BJ (cell line): ENCODE measurements at regions not wholly inside any gene's neighbourhood (a gene's known extent, or its start where the extent isn't known, plus 50 kb on each side); places are given as distances from the start of the nearest gene placed in this dataset.

Source experiments
- CTCF ChIA-PET: fragments of 350-600 bp; formaldehyde crosslinking; extraction: SDS; loops from one replicate; lab custom pipeline; 2021; ENCODE audit warnings: antibody characterized with exemption, inconsistent platforms; lab: Yijun Ruan, JAX
- POLR2A ChIA-PET: fragments of 300-600 bp; sonication (Branson Sonifier 250); formaldehyde crosslinking; extraction: SDS; loops from one replicate; lab custom pipeline; 2021; ENCODE audit warnings: antibody characterized with exemption; lab: Charles Lee
- DNase-seq: peaks from one replicate; pipeline ENCODE4 v3.0.0-alpha.2; 2011; ENCODE audit warnings: low read depth
- H3K27me3 ChIP-seq: 2 replicates; pipeline ENCODE4 v1.6.0; 2011; ENCODE audit warnings: low read length; ENCODE audit not compliant: control insufficient read depth, insufficient read depth
- H3K36me3 ChIP-seq: 2 replicates; pipeline ENCODE4 v1.5.1; 2011; ENCODE audit warnings: low read length; ENCODE audit not compliant: control insufficient read depth, insufficient read depth
- H3K4me3 ChIP-seq: 2 replicates; pipeline ENCODE4 v1.5.1; 2011; ENCODE audit warnings: low read depth, mild to moderate bottlenecking, control low read depth, low read length
- TF ChIP-seq, protein P1 (sequence below): IDR thresholded peaks from 2 replicates; pipeline ENCODE4 v1.5.1; 2011; ENCODE audit warnings: low read depth, mild to moderate bottlenecking, control low read depth, inconsistent platforms, low read length, moderate library complexity; ENCODE audit not compliant: insufficient read depth

GRCh38 chr18:47471784-47472183 lies 220.3 kb upstream of the SKOR2 start:
- TF ChIP-seq, protein P1, sequence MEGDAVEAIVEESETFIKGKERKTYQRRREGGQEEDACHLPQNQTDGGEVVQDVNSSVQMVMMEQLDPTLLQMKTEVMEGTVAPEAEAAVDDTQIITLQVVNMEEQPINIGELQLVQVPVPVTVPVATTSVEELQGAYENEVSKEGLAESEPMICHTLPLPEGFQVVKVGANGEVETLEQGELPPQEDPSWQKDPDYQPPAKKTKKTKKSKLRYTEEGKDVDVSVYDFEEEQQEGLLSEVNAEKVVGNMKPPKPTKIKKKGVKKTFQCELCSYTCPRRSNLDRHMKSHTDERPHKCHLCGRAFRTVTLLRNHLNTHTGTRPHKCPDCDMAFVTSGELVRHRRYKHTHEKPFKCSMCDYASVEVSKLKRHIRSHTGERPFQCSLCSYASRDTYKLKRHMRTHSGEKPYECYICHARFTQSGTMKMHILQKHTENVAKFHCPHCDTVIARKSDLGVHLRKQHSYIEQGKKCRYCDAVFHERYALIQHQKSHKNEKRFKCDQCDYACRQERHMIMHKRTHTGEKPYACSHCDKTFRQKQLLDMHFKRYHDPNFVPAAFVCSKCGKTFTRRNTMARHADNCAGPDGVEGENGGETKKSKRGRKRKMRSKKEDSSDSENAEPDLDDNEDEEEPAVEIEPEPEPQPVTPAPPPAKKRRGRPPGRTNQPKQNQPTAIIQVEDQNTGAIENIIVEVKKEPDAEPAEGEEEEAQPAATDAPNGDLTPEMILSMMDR, result no peak
- no peak overlapping the region for H3K4me3 ChIP-seq
- H3K27me3 ChIP-seq, result no peaks in the 10 kb centered on the region
- ChIA-PET POLR2A (no interaction called here), CTCF (no interaction called here)
- H3K36me3 ChIP-seq, result no peaks in the 10 kb centered on the region
- no peak for DNase-seq

GRCh38 chr18:47470941-47471340 lies 219.5 kb upstream of the SKOR2 start:
- CTCF ChIA-PET, result no interaction called here
- TF ChIP-seq, protein P1, result no peak
- no peak for DNase-seq
- Histone ChIP-seq H3K27me3 (no peaks in the 10 kb centered on the region), H3K36me3 (no peaks in the 10 kb centered on the region), H3K4me3 (no peak overlapping the region)
- POLR2A ChIA-PET, result no interaction called here

DNA sequence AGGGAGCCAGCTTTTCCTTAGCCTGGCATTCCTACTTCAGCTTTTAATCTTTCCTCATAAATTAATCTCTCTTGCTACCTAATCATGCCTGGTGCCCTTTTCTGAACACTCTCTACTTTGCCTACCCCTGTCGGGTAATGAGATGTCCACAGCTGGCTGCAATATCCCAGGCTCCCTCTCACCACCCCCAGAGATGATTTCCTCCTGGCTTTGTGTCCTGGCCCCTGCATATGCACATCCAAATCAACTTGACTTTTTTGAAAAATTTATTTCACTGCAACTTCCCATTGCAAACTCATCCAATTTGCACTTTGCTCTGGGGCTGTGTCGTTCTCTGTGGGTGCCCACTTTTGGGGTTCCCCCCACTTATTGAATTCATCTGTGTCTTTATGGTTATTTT lies 218.1 kb upstream of the SKOR2 start:
- no peak overlapping the region for H3K4me3 ChIP-seq
- CTCF ChIA-PET, result no interaction called here
- H3K27me3 ChIP-seq, result no peaks in the 10 kb centered on the region
- no peak for DNase-seq
- TF ChIP-seq, protein P1, result no peak
- no peaks in the 10 kb centered on the region for H3K36me3 ChIP-seq
- POLR2A ChIA-PET, result no interaction called here

GRCh38 chr18:47461977-47462376 lies 210.5 kb upstream of the SKOR2 start:
- ChIA-PET POLR2A (no interaction called here), CTCF (no interaction called here)
- Histone ChIP-seq H3K4me3 (no peak overlapping the region), H3K27me3 (no peaks in the 10 kb centered on the region), H3K36me3 (no peaks in the 10 kb centered on the region)
- no peak for DNase-seq
- TF ChIP-seq, protein P1, result no peak

GRCh38 chr18:47461406-47461948 lies 210.0 kb upstream of the SKOR2 start:
- no peaks in the 10 kb centered on the region for H3K36me3 ChIP-seq
- CTCF ChIA-PET, result no interaction called here
- POLR2A ChIA-PET, result no interaction called here
- no peak overlapping the region for H3K4me3 ChIP-seq
- TF ChIP-seq, protein P1, result no peak
- no peak for DNase-seq
- H3K27me3 ChIP-seq, result no peaks in the 10 kb centered on the region
